ENCODE measurements at regions not wholly inside any gene's neighbourhood (a gene's known extent, or its start where the extent isn't known, plus 50 kb on each side); places are given as distances from the start of the nearest gene placed in this dataset.

GRCh38 chr1:81424816-81425215 lies 375.9 kb upstream of the ADGRL2 start (continued):
- TF ChIP-seq CTBP2 (IDR thresholded peaks at IDR 0.05; ENCODE audit: borderline replicate concordance, insufficient read depth, insufficient read length, low read length): no peak
- no peak for TF ChIP-seq RAD21 (IDR thresholded peaks at IDR 0.05 in 1 of 2, conservative IDR thresholded peaks at IDR 0.05 in 1 of 2; ENCODE audit: low read depth in 2 of 2, low read length in 2 of 2)
- TF ChIP-seq HDAC2 (IDR thresholded peaks at IDR 0.05; ENCODE audit: borderline replicate concordance in 1 of 2, low read depth in 2 of 2, low read length in 2 of 2): no peak

Data from H1 (cell line).